B cell (primary cell): ENCODE measurements at regions not wholly inside any gene's neighbourhood (a gene's known extent, or its start where the extent isn't known, plus 50 kb on each side); places are given as distances from the start of the nearest gene placed in this dataset.

Experiments
- ATAC-seq: fragments of 200-7000 bp; cut with Tn5 transposase; one replicate; pipeline ENCODE4 v1.10.0; 2021; ENCODE audit warnings: low read depth, mild to moderate bottlenecking, moderate number of reproducible peaks, moderate library complexity
- CTCF ChIA-PET: fragments of 350-600 bp; sonication (Branson Sonifier 250); formaldehyde crosslinking; loops from one replicate; lab custom pipeline; 2021; ENCODE audit warnings: antibody characterized with exemption, inconsistent platforms; lab: Charles Lee
- POLR2A ChIA-PET: fragments of 350-600 bp; sonication (Branson Sonifier 250); formaldehyde crosslinking; loops from one replicate; lab custom pipeline; 2021; ENCODE audit warnings: antibody characterized with exemption; lab: Charles Lee
- DNase-seq: peaks from one replicate; pipeline ENCODE4 v3.0.0; 2013
- H2AFZ ChIP-seq: 2 replicates; pipeline ENCODE4 v1.6.1; 2012; ENCODE audit warnings: mild to moderate bottlenecking, low read depth, low read length; ENCODE audit not compliant: insufficient read depth, poor library complexity, severe bottlenecking
- H3K27ac ChIP-seq, 2 donors: 1 replicate in 1 of 2; 2 replicates in 1 of 2; pipeline ENCODE4 v1.5.1; 2012 to 2013; ENCODE audit warnings: low read length in 2 of 2, mild to moderate bottlenecking in 2 of 2, moderate library complexity in 1 of 2
- H3K27me3 ChIP-seq, 4 experiments: fragments of 200-600 bp in 1 of 4; sonication (generic) in 1 of 4; replicated peaks in 1 of 4; 1 replicate in 2 of 4; 2 replicates in 2 of 4; pipeline versions ENCODE4 v1.6.1 to v1.7.0; 2013 to 2016; ENCODE audit warnings: low read length in 3 of 4, mild to moderate bottlenecking in 2 of 4, mixed read lengths in 1 of 4, moderate library complexity in 1 of 4; ENCODE audit not compliant: insufficient read depth in 4 of 4, control insufficient read depth in 3 of 4; ENCODE audit errors: control extremely low read depth in 1 of 4
- H3K36me3 ChIP-seq, 2 experiments: replicated peaks in 1 of 2; 1 replicate in 1 of 2; 2 replicates in 1 of 2; pipeline versions ENCODE4 v1.6.1 to v1.7.1; 2013; ENCODE audit warnings: low read length in 1 of 2; ENCODE audit not compliant: insufficient read depth in 2 of 2, control insufficient read depth in 1 of 2; ENCODE audit errors: control extremely low read depth in 1 of 2, extremely low read depth in 1 of 2
- H3K4me1 ChIP-seq, 2 donors: fragments of 200-600 bp in 1 of 2; sonication (generic) in 1 of 2; 1 replicate in 1 of 2; 2 replicates in 1 of 2; pipeline versions ENCODE4 v1.5.1 to v1.6.1; 2013 to 2017; ENCODE audit warnings: low read length in 2 of 2; ENCODE audit not compliant: control insufficient read depth in 2 of 2, insufficient read depth in 2 of 2
- H3K4me2 ChIP-seq: replicated peaks from 2 replicates; pipeline ENCODE3; 2012; ENCODE audit warnings: mild to moderate bottlenecking, low read depth, low read length; ENCODE audit not compliant: poor library complexity, severe bottlenecking
- H3K4me3 ChIP-seq, 5 experiments: fragments of 200-600 bp in 1 of 5; sonication (generic) in 1 of 5; 1 replicate in 3 of 5; 2 replicates in 2 of 5; pipeline versions ENCODE4 v1.5.1 to v1.7.0; 2011 to 2016; ENCODE audit warnings: low read length in 4 of 5, mild to moderate bottlenecking in 4 of 5, low read depth in 2 of 5, control low read depth in 1 of 5, moderate library complexity in 1 of 5; ENCODE audit not compliant: insufficient read depth in 1 of 5; ENCODE audit errors: control extremely low read depth in 1 of 5, extremely low read depth in 1 of 5
- H3K79me2 ChIP-seq: fragments of 200-600 bp; sonication (generic); one replicate; pipeline ENCODE4 v1.6.0; 2016; ENCODE audit warnings: low read length; ENCODE audit not compliant: control insufficient read depth, insufficient read depth
- H3K9ac ChIP-seq: fragments of 200-600 bp; sonication (generic); 2 replicates; pipeline ENCODE4 v1.6.1; 2017; ENCODE audit warnings: mild to moderate bottlenecking, low read length, moderate library complexity
- H3K9me3 ChIP-seq, 3 donors: one replicate each; pipeline versions ENCODE4 v1.6.1 to v1.7.1; 2013; ENCODE audit warnings: low read length in 2 of 3; ENCODE audit not compliant: control insufficient read depth in 2 of 3, insufficient read depth in 1 of 3; ENCODE audit errors: control extremely low read depth in 1 of 3
- H4K20me1 ChIP-seq: 2 replicates; pipeline ENCODE4 v1.6.0; 2012; ENCODE audit warnings: mild to moderate bottlenecking, low read length; ENCODE audit not compliant: insufficient read depth, control insufficient read depth, poor library complexity, severe bottlenecking
- H3K27ac Mint-ChIP-seq: one replicate; pipeline ENCODE4 v1.8.0; 2021; ENCODE audit warnings: mixed read lengths
- H3K27me3 Mint-ChIP-seq: one replicate; pipeline ENCODE4 v1.8.0; 2021; ENCODE audit warnings: mixed read lengths
- H3K4me1 Mint-ChIP-seq: one replicate; pipeline ENCODE4 v1.8.0; 2021; ENCODE audit warnings: mixed read lengths
- H3K4me3 Mint-ChIP-seq: one replicate; pipeline ENCODE4 v1.8.0; 2021; ENCODE audit warnings: mixed read lengths
- H3K9me3 Mint-ChIP-seq: one replicate; pipeline ENCODE4 v1.8.0; 2022; ENCODE audit warnings: mixed read lengths; ENCODE audit not compliant: insufficient read depth
- CTCF ChIP-seq: fragments of 200-600 bp; IDR thresholded peaks from one replicate; pipeline ENCODE4 v1.8.0; 2022; ENCODE audit warnings: antibody characterized with exemption, mild to moderate bottlenecking
- EZH2 ChIP-seq: IDR thresholded peaks from 2 replicates; pipeline ENCODE4 v1.6.1; 2012; ENCODE audit warnings: borderline replicate concordance, low read depth, mild to moderate bottlenecking, moderate library complexity, low read length; ENCODE audit not compliant: insufficient read depth, poor library complexity, severe bottlenecking
- WGBS: methylation state at CpG from one replicate; pipeline ENCODE4 v1.1.5; 2013; ENCODE audit warnings: missing lambda C conversion rate; ENCODE audit not compliant: insufficient coverage; 5-methylcytosine and 5-hydroxymethylcytosine counted together
- intact Hi-C: fragments of 100-400 bp; cut with micrococcal nuclease; formaldehyde crosslinking; loops from one replicate; pipeline ENCODE4 v1.10.0; 2022

GRCh38 chr6:92784235-92784634, 635.1 kb downstream of the EPHA7 start:
- CTCF ChIA-PET, result no interaction called here

GRCh38 chr6:92779746-92780145, 639.6 kb downstream of the EPHA7 start:
- DNase-seq (no peak), ATAC-seq (no peak)
- ChIA-PET CTCF (no interaction called here), POLR2A (no interaction called here)
- Histone ChIP-seq H2AFZ (no peak overlapping the region), H3K4me3 (no peak overlapping the region), H3K9ac (no peak overlapping the region), H4K20me1 (no peaks in the 10 kb centered on the region), H3K4me2 (no peak overlapping the region), H3K27ac (no peak overlapping the region), H3K27me3 (no peaks in the 10 kb centered on the region), H3K79me2 (no peaks in the 10 kb centered on the region), H3K9me3 (no peaks in the 10 kb centered on the region), H3K36me3 (no peaks in the 10 kb centered on the region), H3K4me1 (no peaks in the 10 kb centered on the region)
- H3K4me3 Mint-ChIP-seq, result no peak overlapping the region
- no peaks in the 10 kb centered on the region for H3K9me3 Mint-ChIP-seq
- no peak for TF ChIP-seq EZH2
- no peak for TF ChIP-seq CTCF
- H3K4me1 Mint-ChIP-seq, result no peaks in the 10 kb centered on the region
- H3K27ac Mint-ChIP-seq, result no peak overlapping the region
- H3K27me3 Mint-ChIP-seq, result no peaks in the 10 kb centered on the region
- intact Hi-C loops, result no loop called here
- WGBS, result 78% methylated on average over 1 of the region's 1 CpG

More at GRCh38 chr6:92784235-92784634, 635.1 kb downstream of the EPHA7 start:
- Histone ChIP-seq H3K4me1 (no peaks in the 10 kb centered on the region), H4K20me1 (no peaks in the 10 kb centered on the region), H3K9ac (no peak overlapping the region), H3K9me3 (no peaks in the 10 kb centered on the region), H3K4me3 (no peak overlapping the region), H3K36me3 (no peaks in the 10 kb centered on the region), H3K4me2 (no peak overlapping the region), H3K27me3 (no peaks in the 10 kb centered on the region), H3K27ac (no peak overlapping the region), H2AFZ (no peak overlapping the region), H3K79me2 (no peaks in the 10 kb centered on the region)
- 67% methylated on average over 1 of the region's 1 CpG for WGBS
- no peaks in the 10 kb centered on the region for H3K4me1 Mint-ChIP-seq
- no peak overlapping the region for H3K4me3 Mint-ChIP-seq
- DNase-seq, result no peak
- POLR2A ChIA-PET, result no interaction called here
- TF ChIP-seq EZH2, result no peak
- TF ChIP-seq CTCF, result no peak
- no peak for ATAC-seq
- intact Hi-C loops, result no loop called here
- H3K27ac Mint-ChIP-seq, result no peak overlapping the region
- no peaks in the 10 kb centered on the region for H3K27me3 Mint-ChIP-seq
- peaks cover 6% of the 10 kb centered on the region for H3K9me3 Mint-ChIP-seq
